Hematopoietic multipotent progenitor cell (in vitro differentiated cells): ENCODE measurements at regions not wholly inside any gene's neighbourhood (a gene's known extent, or its start where the extent isn't known, plus 50 kb on each side); places are given as distances from the start of the nearest gene placed in this dataset.

ENCODE experiments used
- DNase-seq, 3 donors: peaks; one replicate each; pipeline ENCODE4 v3.0.0-alpha.2; 2011 to 2015; ENCODE audit warnings: low read depth in 2 of 3, low spot score in 2 of 3

DNA sequence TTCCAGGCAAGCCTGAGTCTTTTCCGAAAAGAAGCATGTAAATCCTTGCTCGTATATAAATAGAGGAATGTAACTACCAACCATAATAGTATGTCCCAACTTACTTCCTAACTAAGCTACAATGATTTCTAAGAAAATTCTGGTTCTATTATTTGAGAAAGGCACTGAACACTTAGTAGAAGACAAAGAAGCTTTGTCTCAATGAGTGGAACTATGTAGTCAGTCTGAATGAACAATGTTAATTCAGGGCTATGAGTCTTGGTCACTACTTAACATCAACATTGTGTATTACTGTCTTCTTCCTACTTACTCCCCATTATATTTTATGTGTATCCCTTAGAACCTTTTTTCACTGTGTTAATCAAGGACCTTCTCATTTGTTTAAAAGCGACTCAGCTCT lies 206.0 kb downstream of the CYB561 start:
- no peak for DNase-seq

- no peak for DNase-seq
Observed at GRCh38 chr17:63246344-63246743, 199.8 kb downstream of the CYB561 start.

- DNase-seq, result peak in 1 of 3 donors; percentile 9
Observed at GRCh38 chr17:63247706-63248105, 198.4 kb downstream of the CYB561 start.

DNA sequence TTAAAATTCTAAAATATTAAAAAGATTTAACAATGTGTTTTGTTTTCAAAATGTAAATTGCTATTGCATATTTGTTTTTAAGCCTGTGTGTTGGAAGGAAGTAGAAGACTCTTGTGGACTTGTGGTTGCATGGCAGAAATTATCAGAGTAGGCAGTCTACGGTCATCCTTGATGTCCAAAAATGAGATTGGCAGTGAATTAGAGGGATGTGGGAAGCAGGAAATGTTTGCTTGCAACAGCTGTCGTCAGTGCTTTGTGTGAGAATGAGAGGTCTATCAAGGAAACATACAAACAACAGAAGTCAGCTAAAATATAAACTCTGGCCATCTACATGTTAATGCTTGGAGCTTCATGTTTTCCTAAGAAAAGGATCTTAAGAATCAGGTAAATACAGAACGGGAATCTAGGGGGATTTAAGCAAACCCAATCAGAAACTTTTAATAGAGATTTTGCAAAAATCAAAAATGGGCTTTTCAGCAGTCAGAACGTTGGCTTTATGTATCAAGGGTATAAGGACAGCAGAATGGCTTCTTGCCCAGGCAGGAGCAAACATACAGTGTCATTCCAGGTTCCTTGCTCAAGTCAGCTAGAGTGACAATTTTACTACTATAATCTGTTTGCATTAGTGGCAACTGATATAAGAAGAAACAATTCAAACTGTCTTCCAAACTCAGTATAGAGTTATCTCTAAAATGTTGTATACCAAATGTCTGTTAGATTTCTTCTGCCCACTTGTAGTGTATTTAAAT lies 196.7 kb downstream of the CYB561 start:
- no peak for DNase-seq

- DNase-seq, result no peak
Observed at GRCh38 chr17:63250830-63251229, 195.3 kb downstream of the CYB561 start.

- DNase-seq, result no peak
Observed at GRCh38 chr17:63258785-63259184, 187.3 kb downstream of the CYB561 start.

- DNase-seq, result peak in 1 of 3 donors; percentile 1
Observed at GRCh38 chr17:63262751-63263476, 183.2 kb downstream of the CYB561 start.

DNA sequence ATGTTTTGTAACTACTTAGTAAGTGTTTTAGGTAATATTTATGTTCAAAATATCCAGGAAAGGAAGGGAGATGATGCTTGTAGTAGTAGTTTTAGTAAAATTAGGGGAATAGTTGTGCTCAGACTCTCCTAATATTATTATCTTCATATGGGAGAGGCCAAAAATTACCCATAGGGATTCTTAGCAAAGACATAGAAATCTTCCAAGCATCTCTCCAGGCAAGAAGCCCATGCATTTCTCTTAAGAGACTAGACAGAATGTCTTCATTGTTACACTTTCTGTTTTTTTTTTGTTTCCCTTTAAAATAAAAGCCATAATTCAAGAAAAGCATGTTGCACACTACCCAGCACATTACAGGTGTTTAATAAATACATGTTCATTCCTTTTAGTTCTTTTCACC lies 180.6 kb downstream of the CYB561 start:
- DNase-seq, result no peak

- no peak for DNase-seq
Observed at GRCh38 chr17:63267846-63268245, 178.3 kb downstream of the CYB561 start.

- no peak for DNase-seq
Observed at GRCh38 chr17:63268827-63269226, 177.3 kb downstream of the CYB561 start.

DNA sequence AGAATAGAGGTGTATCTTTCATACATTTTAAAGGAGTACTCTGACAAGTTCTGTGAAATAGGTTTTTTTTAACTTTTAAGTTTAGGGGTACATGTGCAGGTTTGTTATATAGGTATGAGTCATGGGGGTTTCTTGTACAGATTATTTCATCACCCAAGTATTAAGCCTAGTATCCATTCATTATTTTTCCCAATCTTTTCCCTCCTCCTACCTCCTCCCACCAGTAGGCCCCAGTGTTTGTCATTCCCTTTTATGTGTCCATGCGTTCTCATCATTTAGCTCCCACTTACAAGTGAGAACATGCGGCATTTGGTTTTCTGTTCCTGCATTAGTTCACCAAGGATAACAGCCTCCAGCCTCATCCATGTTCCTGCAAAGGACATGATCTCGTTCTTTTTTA lies 175.5 kb downstream of the CYB561 start:
- DNase-seq, result no peak

DNA sequence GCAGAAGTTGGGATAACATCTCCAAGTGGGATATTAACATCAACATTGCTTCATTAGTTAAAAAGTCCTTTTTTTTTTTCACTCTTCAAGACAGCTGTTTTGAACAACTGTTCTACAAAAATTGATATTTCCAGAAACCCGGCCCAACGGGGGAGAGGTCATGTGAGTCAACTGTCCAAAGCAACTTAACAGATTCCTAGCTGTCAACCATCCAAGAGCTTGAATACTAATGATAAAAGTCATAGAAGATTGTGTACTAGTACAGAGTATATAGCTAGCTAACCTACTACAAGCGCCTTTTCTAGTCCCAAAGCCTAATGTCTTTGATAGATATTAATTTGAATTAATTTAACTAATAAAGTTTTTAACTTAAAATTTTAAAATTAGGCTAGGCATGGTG lies 172.0 kb downstream of the CYB561 start:
- DNase-seq, result no peak

GRCh38 chr17:63275318-63275970 lies 170.7 kb downstream of the CYB561 start:
- no peak for DNase-seq

DNA sequence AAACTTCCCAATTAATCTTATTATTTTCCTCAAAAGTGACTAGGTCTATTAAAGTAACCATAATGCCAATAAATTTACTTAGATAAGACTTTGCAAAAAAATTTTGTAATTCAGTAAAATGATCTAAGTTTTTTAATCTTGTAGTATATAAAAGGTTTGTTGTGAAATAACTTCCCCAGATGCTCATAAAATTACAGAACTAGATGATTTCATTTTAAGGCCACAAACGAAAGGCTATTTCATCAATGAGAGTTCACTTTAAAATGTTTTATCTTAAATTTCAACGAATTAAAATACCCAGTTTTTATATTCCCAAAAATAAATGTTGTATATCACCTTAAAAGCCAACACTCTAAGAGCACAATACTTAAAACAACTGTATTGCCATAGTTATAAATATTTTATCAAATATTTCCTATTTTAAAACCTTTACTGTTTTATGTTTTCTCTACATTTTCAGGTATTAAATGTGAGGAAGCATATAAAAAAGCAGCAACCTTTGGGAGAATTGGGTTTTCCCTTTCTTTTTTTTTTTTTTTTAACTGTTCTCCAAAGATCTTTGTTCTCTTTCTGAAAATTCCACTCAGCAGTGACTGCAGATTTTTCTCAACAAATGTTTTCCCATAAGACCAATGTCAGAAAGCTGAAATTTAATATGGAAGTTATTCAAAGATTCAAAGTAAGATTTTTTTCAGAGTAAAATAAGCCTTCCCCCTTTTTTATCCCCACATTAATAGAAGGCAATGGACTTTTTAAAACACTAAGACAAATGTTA lies 169.9 kb downstream of the CYB561 start:
- DNase-seq, result no peak

DNA sequence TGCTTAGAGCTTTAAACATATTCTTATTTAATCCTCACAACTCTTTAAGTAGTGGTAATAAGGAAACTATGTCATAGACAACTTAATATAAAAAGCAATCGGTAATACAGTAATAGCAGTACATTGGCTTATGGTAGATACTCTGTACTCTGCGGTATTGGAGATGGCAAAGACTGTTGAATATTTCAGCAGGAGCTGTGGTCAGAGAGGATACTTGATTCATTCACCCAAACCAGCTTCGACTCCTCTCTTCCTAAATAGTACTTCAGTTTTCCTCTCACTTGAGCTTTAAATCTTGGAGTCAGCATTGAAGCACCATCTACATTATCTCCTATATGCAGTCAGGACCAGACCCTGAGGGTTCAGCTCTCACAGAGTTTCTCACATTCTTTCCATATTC lies 169.3 kb downstream of the CYB561 start:
- DNase-seq, result no peak

DNA sequence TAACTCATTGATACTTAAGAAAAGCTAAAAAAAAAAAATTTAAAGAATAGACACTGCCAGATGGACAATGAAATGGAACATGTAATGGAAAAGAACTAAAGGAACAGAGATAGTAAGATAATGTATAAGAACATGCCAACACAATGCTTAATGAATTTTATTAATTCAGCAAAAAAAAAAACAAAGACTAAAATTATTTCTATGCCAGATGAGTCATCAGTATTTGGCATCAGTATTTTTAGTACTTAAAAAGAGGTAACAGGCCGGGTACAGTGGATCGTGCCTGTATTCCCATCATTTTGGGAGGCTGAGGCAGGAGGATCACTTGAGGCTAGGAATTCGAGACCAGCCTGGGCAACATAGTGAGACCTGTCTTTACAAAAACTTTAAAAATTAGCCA lies 168.5 kb downstream of the CYB561 start:
- DNase-seq, result no peak

- DNase-seq, result no peak
Observed at GRCh38 chr17:63278728-63279442, 167.2 kb downstream of the CYB561 start.

- no peak for DNase-seq
Observed at GRCh38 chr17:63279498-63280230, 166.4 kb downstream of the CYB561 start.

- no peak for DNase-seq
Observed at GRCh38 chr17:63282455-63282854, 163.7 kb downstream of the CYB561 start.

- DNase-seq, result no peak
Observed at GRCh38 chr17:63285551-63285950, 160.6 kb downstream of the CYB561 start.
